ENCODE measurements at regions not wholly inside any gene's neighbourhood (a gene's known extent, or its start where the extent isn't known, plus 50 kb on each side); places are given as distances from the start of the nearest gene placed in this dataset.

DNA sequence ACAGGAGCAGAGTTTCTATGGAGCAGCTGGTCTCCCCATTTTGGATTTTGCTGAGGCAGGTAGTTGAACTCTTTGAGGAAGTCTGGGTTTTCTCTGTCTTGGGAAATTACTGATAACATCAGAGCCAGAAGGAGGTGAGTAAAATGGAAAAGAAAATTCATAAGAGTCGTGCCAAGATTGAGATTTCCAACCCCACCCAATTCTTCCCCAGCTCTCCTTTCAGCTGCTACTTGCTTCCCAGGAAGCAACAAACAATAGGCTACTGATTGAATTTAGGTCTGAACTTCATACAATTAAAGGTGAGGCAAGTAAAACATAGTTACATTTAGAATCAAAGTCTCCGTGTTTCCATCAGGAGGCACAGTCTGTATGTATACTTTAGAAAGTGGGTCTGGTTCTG, 54.6 kb upstream of the EOLA2 start:
- no peak for DNase-seq (ENCODE audit: low read depth)

DNA sequence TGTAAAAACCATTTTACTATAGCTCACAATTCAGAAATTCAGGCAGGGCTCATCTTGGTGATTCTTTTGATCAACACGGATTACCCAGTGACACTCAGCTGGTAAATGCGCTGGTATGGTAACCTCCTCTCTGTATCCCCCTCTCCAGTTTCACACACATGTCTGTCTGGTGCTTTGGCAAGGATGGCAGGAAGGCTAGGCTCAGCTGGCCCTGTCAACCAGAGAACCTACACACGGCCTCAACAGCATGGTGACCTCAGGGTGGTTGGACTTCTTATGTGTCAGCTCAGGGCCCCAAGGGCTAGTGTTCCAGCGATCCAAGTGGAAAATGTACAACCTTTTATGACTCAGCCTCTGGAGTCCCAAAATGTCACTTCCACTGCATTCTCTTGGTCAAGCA, 55.7 kb upstream of the EOLA2 start:
- no peak for DNase-seq (ENCODE audit: low read depth)

DNA sequence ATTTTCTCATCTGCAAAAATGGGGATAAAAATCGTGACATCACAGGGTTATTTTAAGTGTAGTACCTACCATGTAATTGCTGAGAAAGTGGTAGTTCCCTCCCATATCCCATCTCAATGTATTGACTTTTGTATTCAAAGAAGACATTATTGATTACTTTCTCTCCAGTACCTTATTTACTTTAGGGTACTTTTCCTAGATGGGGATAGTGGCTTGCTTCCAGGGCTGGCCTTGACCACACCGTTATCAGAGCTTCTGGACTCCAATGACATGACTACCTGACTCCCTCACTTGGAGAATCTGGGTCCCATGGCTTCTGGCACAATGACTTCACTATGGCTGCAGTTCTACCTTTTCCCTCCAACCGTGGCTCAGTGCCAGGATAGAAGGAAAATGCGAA, 58.2 kb upstream of the EOLA2 start:
- DNase-seq (ENCODE audit: low read depth), result no peak

DNA sequence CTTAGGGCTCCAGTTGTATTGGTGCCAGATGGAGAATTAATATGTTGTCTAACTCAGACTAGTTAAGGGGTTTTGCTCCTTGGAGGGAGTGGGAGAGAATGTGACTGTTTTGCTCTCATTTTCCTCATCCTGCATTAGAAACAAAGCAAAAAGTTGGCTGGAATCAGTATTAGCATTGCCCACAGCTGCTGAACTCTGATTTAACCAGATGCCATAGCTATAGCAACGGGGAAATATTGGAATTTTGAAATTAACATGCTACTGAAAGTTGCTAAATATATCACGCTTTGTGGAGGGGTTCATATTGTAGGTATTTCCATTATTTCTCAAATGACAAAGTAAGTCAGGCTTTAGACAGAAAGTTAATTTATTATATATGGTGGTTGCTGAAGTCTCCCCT, 66.7 kb upstream of the EOLA2 start:
- no peak for DNase-seq (ENCODE audit: low read depth)

DNA sequence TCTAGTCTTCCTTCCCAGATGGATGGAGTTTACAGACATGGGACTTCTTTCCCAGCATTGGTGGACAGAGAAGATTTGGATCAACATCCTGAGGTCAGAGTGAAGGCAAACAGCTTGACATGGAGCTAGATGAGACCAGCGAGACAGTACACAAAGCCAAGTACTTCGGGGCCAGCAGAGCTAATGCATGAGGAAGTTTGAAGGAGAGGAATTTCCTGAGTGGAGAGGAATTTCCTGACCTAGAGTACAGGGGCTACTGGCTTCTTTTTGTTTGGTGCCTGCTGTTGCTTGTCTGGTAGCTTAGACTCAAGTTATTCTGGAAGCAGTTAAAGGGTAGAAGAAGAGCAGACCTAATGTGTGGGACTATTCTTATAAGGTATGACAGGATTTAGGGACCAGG, 69.1 kb upstream of the EOLA2 start:
- no peak for DNase-seq (ENCODE audit: low read depth)

DNA sequence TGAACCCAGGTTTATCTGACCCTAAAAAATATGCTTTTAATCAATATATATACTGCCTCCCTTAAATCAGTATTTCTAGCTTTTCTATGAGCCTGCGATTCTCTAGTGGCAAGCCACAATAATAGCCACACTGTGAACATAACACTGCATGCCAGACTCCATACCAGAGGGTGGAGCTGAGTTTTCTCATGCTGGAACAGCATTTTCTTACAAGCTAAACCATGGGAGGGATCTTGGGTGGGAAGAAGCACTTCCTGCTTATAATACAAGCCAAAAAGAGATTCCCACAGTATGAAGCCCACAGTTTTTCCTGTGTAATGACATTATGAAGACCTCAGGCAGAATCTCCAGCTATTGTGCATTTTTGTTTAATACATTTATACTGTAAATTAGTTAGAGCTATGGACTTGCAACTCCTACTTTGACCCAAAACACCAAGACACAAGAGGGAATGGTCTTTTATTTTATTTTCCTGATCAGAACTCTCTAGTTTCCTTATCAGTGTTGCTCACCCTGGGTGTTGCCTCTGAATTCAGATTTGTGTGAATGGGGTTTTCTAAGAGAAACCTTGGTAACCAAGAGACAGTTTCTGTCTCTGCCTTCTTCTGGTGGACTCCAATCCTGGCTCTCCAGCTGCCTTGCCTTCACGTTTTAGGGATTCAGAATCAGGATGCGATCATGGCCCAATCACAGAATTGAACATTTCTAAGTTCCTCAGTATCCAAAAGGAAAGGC, 74.5 kb upstream of the EOLA2 start:
- no peak for DNase-seq (ENCODE audit: low read depth)

DNA sequence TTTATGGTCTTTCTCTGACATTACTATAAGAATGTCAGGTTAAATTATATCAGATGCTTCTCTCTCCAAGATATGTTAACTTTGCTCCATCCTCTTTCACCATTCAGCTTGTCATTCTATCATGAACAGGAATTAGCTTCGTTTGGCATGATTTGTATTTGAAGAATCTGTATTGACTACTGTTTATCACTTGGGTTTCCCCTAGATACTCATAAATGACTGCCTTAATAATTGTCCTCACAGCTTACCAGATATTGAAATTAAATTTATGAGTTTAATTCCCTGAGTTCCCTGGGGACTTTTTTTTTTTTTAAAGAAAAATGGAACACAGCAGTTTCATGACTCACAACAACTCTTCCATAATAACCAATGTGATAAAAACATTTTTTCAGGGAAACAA, 76.2 kb upstream of the EOLA2 start:
- no peak for DNase-seq (ENCODE audit: low read depth)

DNA sequence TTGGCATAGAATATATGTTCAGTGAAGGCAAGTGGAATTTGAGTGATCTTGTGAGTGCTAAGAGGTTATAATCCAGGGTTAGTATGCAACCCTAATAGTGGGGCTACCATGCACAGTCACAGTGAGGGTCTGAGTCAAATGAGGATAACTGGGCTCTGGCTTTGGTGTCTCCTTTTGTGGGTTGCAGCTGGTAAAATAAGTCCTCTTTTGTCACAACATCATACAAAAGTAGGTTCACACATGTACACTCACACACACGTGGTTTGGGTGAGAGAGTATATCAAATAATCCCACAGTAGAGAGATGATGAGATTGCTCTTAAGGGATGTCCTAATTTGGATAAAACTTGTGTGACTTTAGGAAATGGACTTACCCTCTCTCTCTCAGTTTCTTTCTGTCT, 79.6 kb upstream of the EOLA2 start:
- DNase-seq (ENCODE audit: low read depth), result no peak

DNA sequence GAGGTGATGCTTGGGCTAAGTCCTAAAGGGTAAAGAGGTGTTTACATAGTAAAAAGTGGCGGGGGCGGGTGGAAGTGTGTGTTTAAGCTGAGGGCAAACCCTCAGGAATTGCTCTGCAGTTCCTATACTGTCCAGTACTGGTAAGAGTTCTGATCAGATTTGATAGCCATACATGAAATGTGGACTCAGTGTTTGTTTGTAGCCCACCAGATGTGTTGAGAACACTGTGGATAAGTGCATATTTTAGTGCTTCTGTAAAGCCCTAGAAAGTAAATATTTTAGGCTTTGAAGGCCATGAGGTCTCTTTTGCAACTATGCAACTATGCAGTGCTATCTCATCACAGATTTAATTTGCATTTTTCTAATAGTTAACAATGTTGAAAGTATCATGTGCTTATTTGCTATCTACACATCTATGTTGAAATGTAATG, 80.7 kb upstream of the EOLA2 start:
- DNase-seq (ENCODE audit: low read depth), result no peak

DNA sequence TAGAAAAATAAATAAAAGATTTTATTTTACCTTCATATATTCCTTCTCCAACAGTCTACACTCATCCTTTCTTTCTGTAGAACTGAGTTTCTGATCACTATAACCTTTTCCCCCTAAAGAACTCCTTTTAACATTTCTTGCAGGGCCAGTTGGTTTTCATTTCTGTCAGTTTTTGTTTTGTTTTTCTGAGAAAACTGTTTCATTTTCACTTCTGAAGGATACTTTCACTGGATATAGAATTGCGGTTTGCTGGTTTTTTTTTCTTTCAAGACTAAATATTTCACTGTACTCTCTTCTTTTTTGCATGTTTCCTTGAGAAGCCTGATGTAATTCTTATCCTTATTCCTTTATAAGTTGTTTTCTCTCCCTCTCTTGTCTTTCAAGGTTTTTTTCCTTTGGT, 90.4 kb upstream of the EOLA2 start:
- DNase-seq (ENCODE audit: low read depth), result no peak

DNA sequence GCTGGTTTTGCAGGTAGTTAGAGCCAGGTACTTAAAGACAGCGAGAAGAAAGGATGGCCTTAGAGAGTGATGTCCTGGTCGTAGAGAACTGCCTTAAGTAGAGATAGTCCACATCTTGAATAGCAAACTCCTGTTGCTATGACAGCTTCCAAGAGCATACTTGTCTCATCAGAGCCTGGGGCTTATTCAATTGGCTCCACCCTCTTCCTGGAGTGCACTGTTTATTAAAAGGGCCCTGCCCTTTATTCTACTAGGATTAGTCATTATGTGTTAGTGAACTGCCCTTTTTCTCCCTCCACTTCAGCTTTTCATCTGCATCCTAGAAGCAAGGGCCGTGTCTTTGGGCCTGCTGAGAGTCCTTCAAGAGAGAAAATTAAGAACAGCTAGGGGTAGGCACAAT, 94.5 kb upstream of the EOLA2 start:
- peak; percentile 44 for DNase-seq (ENCODE audit: low read depth)

DNA sequence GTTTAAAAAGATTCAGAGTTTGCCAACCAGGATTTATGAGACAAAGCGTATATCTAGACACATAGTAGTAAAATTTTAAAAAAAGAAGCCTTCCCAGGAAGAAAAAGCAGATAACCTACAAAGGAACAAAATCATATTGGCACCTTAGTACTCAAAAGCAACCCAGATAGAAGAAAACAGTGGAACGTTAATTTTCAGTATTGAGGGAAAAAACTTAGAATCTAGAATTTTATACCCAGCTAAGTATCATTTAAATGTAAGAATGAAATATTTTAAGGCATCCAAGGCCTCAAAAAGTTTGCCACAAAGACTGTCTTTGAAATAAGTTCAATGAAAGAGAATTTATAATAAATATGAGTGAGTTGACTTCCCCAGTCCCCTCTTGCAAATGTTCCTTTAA, 96.5 kb upstream of the EOLA2 start:
- DNase-seq (ENCODE audit: low read depth), result no peak

DNA sequence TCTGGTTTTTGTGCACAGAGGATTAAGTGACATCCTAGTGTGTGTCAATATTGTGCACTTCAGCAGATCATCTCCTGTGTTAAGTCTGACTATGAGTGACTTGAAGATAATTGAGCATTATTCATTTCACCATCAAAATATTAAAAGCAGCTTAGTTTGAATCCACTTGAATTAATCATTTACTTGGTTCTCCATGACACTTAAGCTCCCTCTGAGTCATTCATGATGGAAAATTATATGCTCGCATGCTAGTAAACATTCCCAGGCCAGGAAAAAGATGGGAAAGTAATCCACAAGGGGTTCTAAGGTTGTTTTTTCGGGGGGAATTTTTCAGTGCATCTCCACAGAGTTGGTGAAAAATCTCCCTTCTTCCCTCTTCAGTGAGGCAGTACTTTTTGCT, 97.2 kb upstream of the EOLA2 start:
- DNase-seq (ENCODE audit: low read depth), result no peak

DNA sequence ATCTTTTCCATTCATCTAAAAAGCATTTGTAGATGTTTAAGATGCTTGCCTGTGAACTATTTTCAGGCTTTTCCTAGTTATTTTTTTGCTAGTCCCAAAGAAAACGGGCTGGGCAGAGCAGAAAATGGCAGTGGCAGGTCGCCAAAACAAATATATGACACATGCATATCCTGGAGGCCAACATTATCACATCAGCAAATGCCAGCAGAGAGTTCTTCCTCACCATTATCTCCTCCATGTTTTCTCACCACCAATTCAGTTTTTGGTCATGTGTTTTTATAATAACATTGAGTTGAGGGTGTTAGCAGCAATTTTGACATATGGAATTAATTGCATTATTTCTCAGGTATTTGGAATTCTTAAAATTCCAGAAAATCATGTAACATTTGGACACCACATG, 97.9 kb upstream of the EOLA2 start:
- no peak for DNase-seq (ENCODE audit: low read depth)

DNA sequence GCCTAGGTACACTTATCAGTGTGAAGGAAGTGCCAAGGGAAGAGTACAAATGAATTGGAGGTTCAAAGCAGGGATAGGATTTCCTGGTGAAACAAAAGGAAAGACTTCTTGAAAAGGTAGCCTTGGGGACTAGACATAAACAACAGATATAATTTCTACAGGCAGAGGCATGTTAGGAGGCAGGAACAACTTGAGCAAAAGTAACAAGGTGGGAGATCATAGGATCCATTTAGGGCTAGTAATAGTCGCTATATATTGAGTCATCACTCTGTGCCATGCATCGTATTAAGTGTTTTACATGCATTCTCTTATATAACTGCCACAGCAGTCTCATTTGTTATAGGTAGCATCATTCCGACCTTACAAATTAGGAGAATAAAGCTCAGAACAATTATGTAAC, 98.3 kb upstream of the EOLA2 start:
- DNase-seq (ENCODE audit: low read depth), result no peak

DNA sequence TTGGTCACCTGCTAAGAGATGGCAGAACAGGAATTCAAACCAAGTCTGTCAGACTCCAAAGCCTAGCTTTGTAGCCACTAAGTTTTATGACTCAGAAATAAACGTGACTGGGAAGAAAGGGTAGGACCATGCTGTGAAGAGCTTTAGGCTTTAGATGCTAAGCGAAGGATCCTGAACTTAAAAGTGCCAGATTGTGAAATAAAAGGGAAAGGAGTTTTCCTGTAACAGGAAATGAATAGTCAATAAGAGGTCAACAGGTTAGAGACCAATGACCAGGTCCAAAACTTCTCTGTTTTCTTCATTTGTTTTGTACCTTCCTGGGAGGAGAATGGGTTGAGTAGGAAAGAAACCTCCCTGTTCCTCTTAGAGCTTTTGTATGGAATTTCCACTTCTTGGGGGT, 98.8 kb upstream of the EOLA2 start:
- DNase-seq (ENCODE audit: low read depth), result no peak

DNA sequence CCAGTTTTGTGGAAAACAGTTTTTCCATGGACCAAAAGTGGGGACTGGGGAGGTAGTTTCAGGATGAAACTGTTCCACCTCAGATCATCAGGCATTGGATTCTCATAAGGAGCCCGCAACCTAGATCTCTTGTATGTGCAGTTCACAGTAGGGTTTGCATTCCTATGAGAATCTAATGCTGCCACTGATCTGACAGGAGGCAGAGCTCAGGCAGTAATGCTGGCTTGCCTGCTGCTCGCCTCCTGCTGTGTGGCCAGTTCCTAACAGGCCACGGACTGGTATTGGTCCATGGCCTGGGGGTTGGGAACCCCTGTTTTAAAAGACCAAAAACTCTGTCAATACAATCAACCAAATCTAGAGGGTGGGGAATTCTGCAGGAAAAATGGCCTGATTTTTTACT, 100.0 kb upstream of the EOLA2 start:
- DNase-seq (ENCODE audit: low read depth), result no peak

DNA sequence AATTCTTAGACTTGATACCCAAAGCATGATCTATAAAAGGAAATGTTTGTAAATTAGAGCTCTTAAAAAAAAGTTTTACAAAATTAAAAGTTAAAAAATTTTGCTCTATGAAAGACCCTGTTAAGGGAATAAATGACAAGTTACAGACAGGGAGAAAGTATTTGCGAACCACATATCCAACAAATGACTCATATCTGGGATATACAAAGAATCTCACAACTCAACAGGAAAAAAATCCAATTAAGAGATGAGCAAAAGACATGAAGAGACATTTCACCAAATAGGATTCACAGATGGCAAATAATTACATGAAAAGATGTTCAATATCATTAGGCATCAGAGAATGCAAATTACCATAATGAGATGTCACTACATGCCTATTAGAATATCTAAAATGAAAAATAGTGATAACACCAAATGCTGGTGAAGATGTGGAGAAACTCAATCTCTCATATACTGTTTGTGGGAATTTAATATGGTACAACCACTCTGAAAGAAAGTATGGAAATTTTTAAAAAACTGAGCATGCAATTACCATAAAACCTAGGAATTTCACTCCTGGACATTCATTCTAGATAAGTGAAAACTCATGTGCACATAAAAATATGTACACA, 100.8 kb upstream of the EOLA2 start:
- no peak for DNase-seq (ENCODE audit: low read depth)

DNA sequence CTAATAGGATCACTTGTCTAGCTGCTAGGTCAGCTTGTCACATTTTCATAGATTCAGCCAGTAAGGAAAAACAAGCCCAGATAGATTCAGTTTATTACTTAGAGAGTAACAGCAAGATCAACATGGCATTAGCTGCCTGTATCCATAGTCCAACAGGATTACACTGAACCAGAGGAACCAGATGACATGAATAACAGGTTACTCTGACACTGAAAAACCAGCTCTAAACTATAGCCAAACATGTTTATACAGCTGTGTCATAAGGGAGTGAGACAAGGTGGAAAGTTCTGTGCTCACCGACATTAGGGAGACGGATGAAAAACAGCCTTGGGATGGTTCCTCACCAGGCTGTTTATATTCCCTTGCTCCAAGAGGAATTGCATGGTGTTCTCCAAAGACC, 102.9 kb upstream of the EOLA2 start:
- DNase-seq (ENCODE audit: low read depth), result no peak

DNA sequence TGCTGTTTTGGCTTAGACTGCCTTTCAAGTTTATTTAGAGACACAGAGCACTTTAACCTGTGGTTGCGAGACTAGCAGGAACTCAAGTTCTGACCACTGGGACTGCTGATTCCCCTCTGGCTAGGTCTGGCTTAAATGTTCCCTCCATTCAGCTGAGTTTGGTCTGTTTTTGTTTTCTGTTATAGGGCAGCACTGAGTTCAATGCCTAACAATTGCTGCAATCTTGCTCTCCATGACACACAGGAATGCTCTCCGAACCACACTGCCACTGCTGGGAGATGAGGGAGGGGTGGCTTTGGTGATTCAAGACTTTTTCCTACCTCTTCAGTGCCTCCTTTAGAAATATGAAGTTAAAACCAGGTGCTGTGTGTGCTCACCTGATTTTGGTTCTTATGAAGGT, 106.3 kb upstream of the EOLA2 start:
- DNase-seq (ENCODE audit: low read depth), result no peak

DNA sequence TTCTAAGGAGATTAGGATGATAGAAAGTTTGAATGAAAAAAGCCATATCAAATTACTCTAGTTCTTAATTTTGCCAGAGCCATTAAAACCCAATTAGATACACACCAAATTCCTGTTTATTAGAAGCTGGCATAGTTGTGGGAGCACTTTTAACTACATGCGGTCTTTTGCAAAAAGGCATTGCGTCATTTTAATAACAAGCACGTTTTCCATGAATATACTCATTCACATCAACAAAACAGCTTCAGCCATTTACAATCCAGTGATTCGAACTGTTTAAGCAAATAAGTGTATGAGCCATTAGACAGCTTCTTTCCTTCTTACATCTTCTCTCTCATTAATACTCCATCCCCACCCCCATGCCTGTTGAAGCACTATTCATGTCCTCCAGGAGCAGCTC, 109.5 kb upstream of the EOLA2 start:
- no peak for DNase-seq (ENCODE audit: low read depth)

DNA sequence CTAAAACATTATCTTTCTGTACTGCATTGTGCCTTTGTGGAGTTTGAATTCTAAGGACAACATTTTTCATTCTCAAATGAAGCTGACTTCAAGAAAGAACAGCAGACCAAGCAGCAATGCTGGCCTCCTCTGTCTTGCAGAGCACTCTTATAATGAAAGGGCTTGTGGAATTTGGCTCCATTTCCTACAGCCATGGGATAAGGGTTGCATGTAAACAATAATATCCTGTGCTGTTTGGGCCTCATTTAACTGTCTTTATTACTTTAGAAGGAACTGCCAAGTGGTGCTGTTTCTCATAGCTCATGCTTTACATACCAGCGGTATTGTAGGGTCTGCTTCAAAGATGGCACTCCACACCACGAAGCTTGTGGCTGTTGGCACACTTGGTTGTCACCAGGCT, 111.4 kb upstream of the EOLA2 start:
- DNase-seq (ENCODE audit: low read depth), result no peak

DNA sequence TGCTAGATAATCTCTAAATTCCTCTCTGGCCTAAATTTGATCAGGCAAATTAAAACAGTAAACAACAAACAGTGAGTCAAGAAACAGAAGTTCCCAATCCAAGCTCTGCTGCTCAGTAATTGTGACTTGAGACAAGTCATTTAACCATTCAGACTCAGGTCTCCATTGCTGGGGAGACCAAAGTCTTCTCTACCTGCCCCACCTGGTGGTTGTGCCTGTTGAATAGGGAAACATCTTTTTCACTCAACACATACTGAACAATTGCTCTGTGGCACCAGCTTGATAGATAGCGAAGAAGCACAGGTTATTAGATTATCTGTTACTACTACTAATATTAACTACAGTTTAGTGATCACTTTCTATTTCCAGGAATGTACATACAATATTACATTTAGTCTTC, 112.1 kb upstream of the EOLA2 start:
- no peak for DNase-seq (ENCODE audit: low read depth)

DNA sequence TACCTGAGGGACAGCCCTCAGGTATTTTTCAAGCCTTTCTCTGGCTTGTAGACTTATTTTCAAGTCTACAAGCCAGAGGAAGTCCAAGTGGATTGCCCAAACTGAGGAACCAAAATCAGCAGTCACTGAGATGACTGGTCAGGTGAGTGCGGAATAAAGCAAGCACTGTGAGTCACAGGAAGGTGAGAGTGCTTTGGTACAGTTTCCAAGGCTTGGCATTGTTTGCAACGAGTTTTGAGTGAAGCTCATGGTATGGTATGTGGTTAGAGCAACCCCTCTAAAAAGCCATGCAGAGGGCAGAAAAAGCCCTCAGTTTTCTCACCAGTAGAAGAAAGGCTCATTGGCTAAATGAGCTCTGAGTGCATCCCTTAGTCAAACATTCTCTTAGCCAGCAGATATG, 112.8 kb upstream of the EOLA2 start:
- DNase-seq (ENCODE audit: low read depth), result no peak

Measured in GM04503 (cell line).